COLO829 (cell line): ENCODE measurements at regions not wholly inside any gene's neighbourhood (a gene's known extent, or its start where the extent isn't known, plus 50 kb on each side); places are given as distances from the start of the nearest gene placed in this dataset.

Experiments
- DNase-seq: peaks from one replicate; pipeline ENCODE4 v3.0.0; 2012; ENCODE audit warnings: low spot score

DNA sequence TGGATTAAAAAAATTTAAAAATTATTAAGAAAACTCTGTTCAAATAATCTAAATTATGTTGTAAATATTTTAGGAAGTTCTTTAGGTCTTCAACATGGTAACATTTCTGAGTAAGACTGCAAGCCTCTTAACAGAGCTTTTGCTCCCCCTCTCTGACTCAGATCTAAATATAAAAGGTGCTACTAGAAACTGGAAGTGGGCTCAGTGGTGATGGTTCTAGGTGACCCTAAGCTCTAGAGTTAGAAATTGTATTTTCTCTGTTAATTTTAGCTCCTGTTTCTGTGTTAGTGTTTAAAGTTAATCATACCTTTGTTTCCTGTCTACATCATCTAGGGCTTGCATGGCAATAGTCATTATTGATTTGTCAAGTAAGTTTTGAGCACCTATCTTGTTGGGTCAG lies 159.9 kb upstream of the MEIS2 start:
- no peak for DNase-seq

DNA sequence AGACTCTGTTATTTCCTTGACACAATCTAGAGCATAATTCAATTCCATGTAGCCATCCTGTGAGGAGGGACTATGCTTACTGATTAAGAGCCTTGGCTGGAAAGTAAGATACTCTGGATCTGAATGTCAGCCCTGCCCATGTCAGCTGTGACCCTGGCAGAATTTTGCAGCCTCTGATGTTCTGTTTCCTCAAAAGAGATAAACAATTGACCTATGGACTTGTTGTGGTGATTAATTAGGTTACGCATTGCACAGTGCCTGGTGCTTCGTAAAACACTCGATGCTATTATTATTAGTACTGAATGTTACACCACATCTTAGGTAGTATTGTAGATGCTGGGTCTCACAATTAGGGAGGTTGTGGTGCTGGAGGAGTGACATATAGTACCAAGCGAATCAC lies 161.3 kb upstream of the MEIS2 start:
- no peak for DNase-seq

DNA sequence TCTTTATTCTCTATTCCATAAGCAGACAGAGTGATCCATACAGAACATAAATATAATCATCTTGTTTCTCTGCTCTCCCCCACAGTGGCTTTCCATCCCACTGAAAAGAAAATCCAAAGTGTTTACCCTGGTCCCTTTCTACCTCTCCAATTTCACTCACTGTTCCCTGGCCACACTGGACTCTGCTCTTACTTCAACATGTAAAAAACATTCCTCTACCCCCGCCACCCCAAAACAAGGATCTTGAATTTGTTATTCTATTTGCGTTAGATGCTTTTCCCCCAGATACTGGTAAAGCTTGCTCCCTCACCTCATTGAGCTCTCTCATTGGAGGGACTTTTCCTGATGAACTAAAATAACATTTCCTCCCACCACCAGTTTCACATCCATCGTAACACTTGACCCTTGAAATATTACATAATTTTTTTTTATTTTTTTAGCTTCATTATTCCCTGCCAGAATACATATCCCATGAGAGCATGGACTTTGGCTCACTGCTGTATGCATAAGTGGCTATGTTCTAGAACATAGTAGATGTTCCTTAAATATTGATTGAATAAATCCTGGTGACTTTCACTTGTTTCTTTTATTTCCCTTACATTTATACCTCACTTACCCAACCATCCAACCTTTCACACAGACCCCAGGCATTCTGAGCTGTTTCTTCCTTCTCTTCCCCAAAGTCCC lies 162.7 kb upstream of the MEIS2 start:
- no peak for DNase-seq

DNA sequence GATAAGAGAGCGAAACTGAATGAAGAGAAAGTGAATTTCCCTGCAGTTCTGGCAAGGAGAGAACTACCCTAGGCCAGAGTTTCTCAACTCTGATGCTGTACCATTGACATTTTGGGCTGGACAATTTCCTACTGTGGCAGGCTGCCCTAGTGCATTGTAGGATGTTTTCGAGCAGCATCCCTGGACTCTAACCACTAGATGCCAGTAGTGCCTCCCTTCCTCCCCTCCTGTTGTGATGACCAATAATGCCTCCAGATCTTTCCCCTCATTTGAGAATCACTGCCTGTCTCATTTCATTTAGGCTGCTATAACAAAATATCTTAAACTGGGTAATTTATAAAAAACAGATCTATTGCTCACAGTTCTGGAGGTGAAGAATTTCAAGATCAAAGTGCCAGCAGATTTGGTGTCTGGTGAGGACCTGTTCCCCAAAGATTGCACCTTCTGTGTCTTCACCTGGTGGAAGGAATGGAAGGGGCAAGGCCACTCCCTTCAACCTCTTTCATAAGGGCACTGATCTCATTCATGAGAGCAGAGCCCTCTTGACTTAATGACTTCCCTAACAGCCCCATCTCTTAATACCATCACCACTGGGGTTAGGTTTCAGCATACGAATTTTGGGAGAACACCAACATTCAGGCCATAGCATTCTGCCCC lies 188.9 kb upstream of the MEIS2 start:
- no peak for DNase-seq

DNA sequence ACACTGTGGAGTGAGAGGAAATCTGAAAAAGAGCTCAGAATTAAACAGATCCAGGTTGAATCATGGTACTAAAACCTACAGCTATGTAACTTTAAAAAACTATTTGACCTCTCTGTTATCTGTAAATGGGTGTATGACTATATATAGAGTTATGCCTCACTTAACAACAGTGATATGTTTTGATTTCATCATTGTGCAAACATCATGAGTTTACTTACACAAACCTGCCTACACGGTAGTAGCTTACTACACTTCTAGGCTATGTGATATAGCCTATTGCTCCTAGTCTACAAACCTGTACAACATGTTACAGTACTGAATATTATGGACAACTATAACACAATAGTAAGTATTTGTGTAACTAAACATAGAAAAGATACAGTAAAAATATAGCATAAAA lies 191.6 kb upstream of the MEIS2 start:
- no peak for DNase-seq

DNA sequence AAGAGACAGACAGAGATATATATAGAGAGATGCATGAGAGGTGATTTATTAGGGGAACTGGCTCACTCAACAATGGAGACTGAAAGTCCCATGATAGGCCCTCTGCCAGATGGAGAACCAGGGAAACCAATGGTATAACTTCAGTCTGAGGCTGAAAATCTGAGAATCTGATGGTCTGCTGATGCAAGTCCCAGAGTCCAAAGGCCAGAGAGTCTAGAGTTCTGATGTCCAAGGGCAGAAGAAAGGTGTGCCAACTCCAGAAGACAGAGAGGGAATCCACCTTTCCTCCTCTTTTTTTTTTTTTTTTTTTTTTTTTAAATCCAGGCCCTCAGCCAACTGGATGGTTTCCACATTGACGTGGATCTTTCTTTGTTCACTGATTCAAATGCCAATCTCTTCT lies 197.9 kb upstream of the MEIS2 start:
- DNase-seq = no peak

DNA sequence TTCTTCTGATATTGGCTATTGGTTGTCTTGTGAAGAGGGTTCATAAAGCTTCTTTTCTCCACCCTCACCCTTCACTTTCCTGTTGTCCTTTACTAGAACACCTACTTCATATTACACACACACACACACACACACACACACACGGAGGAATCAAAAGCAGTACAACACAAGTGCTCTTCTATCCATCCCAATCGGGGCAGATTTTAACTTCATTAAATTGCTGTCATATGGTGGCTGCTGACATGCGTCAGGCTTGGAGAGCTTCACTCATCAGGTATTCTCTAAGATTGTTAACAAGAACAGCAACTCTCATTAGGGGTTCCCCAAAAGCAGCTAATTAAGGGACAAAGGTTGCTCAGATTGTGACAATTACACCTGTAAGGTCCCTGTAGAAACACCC lies 239.1 kb upstream of the MEIS2 start:
- no peak for DNase-seq

DNA sequence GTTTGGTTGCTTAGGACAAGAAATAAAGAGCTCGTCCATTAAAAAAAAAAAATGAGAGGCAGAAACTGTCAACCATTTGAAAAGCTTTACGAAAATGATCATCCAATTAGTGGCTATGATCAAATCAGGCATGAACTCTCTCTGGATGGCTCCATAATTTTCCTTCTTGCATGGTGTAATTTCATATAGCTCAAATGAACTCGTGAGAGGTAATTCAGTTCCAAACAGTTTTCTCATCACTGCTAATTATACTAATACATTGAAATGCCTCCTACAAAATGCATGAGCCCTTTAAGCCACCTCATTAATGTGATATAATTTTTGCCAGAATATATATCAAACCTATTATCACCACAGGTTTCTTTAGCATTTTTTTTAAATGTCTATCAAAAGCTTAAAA lies 239.5 kb upstream of the MEIS2 start:
- no peak for DNase-seq

DNA sequence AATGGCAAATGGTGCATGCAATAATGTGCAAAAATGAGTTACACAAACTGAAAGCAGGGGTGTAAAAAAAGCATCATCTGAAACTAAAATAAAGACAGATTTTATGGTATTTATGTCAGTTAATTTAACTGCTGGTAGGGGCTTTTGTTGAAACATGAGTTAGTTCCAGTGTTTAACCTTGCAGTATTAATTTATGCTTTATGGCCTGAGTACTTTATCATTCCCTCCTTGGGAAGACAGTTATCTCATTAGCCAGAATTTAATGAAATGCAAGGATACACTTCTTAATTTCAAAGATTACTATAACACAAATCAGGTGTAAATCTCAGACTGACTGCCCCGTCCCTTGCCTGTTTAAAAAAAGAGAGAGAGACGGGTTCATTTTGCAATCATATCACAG lies 240.1 kb upstream of the MEIS2 start:
- no peak for DNase-seq

DNA sequence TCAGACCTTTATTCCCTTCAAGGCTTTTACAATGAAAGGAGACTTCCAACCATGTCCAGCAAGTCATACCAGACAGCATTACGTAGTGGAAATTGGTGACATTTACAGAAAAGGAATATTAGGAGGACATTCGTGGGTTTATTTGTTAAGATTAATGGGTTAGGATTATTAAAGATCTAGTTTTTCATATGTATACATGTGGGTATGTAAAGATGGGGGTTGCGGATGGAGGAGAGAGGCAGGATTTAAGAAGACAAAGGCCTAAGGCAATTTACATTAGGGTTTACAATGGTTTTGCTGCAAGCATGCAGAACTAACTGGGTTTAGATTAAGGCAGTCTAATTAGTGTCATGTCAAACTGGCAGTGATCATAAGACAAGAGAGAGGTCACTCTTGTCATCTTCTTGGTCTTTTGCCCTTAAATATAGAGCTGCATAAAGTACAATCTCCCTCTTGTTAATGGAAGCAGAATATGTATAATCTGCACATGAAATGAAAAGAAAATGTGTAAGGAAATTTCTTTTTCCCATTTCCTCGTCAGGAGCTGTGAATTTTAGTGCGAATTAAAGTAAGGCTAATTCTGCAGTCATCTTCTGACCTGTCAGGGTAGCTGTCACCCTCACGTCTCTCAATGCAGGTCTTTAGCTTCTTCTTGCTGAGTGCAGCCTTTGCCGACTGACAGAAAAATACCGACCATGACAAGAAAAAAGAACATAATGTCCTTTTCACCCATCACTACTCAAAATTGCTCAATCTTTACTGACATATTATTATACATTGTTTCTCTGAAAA lies 258.9 kb upstream of the MEIS2 start:
- DNase-seq = no peak

DNA sequence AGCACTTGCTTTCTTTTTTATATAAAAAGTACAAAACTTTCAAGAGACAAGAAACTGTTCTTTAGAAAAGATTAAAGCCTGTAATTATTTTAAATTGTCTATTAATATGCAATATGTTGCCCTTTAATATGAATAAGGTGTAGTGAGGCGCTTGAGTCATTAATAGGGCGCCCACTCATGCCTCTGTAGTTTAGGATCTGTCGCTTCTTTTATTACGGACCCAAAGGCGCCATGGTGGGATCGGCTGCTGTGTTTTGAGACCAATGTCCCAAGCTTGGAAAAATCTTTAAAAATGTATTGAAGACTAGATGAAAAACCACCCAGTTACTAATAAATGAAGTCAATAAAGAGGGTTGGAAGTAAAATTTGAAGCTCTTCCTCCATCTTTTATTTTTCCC lies 259.5 kb upstream of the MEIS2 start:
- no peak for DNase-seq

DNA sequence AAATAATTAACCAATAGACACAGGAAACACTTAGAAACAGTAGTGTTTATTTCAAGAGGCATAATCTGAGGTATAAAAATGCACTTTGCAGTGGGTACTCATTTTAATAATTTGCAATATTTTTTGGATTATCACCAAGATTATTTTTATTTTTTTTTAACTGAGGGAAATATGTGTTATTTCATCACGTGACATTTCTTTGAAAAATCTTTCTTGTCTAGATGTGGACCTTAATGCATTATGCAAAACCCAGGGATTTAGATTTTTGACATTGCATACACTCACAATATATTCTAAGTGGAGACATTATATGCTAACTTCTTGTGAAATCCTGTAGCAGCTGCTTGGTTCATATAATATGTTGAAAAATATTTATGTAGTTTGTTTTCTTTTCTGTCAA lies 260.4 kb upstream of the MEIS2 start:
- DNase-seq = no peak

DNA sequence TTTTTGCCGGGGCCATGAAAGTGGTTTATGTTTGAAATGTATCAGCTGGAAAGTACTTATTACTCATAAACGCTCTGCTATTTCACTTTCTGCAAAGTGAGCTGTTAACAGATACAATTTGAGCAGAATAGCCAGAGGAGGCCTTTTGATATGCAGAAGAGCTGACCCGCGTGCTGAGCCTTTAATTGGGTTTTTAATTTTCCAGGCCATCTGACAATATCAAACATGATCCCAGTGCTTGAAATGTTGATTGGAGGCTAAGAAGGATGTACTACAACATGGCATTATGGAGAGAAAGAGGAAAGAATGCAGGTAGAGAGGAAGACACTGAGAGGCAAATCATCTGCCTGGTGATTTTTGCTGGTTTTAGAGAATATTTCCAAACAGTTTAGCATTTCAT lies 261.3 kb upstream of the MEIS2 start:
- no peak for DNase-seq

DNA sequence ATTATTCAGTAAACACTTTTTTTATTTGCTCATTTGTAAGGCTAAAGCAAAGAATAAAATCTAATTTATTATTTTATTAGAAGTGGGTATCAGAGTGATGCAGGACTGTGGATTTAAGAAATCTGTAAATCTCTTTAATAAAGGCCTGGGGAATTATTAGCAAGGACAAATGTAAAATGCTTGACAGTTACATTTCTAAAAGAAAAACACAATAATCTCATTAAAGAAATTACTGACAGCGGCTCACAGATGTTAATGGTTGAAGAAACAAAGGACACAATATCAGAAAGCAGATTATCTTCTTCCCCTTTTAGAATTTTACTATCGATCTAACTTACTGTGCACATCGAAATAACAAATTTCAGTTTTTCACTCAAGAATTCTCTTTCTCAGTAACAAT lies 262.1 kb upstream of the MEIS2 start:
- no peak for DNase-seq

DNA sequence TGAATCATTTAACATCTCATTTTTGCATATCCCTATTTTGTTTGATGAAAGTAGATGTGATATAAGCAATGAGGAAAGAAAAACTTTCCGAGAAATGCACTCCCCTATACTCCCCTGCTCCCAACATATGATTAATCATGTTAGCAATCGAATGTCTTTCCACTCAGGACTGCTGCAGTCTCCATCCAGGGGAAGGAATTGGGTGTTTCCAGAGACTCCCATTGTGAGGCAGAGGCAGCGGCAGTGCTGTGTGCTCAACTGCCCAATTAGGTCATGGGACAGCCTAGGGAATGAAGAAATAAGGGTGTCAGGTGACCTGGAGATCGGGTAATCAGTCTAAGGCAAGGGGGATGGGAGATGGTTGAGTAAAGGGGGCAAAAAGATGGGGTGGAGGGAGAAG lies 268.6 kb upstream of the MEIS2 start:
- no peak for DNase-seq

DNA sequence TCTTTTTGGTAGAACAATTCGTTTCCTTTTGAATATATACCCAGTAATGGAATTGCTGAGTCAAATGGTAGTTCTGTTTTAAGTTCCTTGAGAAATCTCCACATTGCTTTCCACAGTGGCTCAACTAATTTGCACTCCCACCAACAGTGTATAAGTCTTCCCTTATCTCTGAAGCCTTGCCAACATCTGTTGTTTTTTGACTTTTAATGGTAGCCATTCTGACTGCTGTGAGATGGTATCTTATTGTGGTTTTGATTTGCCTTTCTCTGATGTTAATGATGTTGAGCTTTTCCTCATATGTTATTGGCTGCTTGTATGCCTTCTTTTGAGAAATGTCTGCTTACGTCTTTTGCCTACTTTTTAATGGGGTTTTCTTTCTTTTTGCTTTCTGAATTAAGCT lies 270.6 kb upstream of the MEIS2 start:
- DNase-seq = no peak

DNA sequence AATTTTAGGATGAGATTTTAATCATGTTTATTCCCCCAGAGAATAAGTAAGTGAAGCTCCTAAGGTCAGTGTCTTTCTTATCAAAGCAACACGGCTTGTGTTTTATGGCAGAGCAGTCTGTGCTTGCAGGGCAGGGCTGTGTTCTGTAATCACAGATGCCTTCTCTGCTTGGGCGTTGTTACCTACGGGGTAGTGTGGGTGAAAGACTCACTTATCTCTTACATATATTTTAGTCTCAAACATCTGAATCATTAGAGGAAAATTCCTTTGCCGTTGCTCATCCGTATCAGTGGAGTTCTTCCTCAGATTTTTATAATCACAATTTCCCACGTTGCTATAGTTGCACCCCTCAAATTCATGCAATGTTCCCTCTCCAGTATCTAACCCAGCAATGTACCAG lies 271.7 kb upstream of the MEIS2 start:
- DNase-seq = no peak

DNA sequence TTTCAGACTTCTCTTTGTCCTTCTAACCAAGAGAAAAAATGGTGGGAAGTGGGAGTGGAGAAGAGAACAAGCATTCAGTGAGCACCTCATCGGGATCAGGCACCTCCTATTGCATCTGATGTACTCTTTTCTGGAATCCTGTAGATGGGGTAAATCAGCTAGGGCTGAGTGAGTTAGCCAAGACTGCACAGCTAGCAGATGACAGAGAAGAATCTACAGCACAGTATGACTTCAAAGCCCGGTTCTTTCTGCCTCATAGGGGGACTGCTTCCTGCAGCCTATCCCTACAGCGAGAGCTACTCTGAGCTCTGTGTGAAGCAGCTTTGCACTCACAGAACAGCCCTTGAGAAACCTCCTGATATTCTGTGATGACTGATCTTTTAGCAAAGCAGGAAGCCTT lies 275.2 kb upstream of the MEIS2 start:
- no peak for DNase-seq

DNA sequence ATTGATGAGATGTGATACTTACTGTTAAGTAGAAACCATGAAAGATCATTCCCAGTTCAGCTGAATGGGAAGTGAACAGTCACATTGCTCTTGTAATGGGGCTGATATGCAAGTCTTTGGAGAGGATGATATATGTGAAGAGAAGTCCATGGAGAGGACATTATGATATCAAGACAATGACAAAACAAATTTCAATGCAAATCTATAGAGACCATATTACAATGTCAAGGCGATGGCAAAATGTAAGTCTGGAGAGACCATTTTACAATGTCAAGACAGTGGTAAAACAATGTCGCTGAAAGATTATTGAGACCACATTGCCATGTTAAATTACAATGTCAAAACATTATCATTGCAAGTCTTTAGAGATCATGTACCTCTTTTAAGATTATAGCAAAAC lies 277.1 kb upstream of the MEIS2 start:
- no peak for DNase-seq

DNA sequence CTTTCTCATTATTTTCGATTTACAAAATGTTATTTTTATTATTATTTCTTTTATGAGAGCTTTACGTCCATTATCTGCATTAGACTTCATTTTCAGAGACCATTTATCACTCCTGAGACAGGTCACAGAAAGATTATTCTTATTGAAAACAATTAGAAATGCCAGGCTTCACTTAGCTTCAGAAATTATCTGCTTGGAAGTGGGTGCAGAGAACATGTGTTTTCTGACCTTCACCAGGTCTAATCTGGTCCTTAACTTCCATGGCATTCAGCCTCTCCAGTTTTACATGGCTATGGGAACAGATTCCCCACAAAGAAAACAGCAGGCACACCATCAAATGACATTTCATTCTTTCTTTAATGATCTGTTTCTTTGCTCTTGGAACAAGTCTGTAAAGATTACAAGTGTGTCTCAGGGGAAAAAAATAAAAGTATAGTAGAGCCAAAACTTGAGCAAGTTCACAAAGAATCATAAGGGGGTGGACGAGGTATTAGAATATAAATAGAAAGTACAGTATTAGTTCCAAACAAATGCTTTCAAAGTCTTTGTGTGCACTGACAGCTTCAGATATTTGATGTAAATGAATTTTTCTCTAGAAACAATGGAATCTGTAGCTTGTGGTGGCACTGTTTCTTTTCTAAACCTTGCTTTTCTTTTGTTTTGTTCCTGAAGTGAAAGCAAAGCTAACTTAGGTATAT lies 294.2 kb upstream of the MEIS2 start:
- no peak for DNase-seq

DNA sequence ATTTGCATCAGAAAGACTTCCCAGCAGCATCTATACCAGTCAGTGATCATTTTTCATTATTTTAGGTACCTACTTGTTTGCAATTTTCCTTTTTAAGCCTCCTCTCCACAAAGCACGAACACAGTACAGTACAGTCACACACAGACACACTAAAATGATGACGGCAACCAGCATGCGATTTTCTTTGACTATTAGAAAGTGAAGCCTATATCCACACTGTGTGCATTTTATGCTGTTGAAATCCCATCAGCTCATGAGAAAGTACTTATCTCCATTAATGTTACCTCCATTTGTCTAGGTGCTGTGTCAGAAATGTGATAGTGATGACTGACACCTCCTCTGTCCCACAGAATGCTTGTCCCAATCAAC lies 294.7 kb upstream of the MEIS2 start:
- no peak for DNase-seq

DNA sequence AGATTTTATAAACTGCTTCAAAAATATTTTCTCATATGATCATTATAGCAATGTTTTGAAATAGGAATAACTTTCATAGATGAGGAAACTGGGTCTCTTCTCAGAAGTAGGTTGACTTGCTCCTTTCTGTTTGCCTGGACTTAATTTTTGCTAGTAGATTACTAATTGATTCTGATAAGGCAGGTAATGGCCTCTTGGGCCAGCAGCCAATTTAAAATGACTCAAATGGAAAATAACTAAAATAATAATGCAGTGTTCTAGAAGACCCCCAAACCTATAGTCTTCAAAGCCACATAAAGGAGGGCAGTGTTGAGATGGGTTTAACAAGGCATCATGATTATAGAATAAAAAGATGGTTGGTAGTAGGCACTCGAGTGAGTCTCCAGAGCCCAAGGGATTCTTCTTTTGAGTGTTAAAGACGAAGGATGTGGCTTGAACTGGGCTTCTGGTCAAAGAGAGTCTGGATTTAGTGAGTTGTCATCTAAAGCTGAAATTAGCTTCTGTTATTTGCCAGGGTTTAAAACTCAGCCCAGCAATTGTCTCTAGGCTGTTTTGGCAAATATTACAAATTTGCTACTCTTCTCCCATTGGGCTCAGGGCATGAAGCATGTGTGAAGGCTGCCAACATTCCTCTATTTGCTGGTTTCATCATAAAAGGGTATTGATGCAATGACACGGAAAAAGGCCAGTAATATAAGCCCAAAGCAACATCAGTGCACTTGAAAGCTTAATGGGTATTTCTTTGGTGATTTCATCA lies 297.1 kb upstream of the MEIS2 start:
- DNase-seq = no peak
